Astrocyte of the spinal cord (primary cell): ENCODE measurements at regions not wholly inside any gene's neighbourhood (a gene's known extent, or its start where the extent isn't known, plus 50 kb on each side); places are given as distances from the start of the nearest gene placed in this dataset.

Experiments
- DNase-seq: peaks from one replicate; pipeline ENCODE4 v3.0.0; 2011; ENCODE audit warnings: low read depth, low spot score
- H3K4me3 ChIP-seq: 2 replicates; pipeline ENCODE4 v1.5.1; 2011; ENCODE audit warnings: low read depth, mild to moderate bottlenecking, low read length, moderate library complexity
- in situ Hi-C: cut with HindIII; loops from 2 replicates; pipeline ENCODE4 v1.10.0; 2017; ENCODE audit warnings: low sequenced_read_pairs
- TF ChIP-seq, protein P1 (sequence below): IDR thresholded peaks from 2 replicates; pipeline ENCODE4 v1.5.1; 2012; ENCODE audit warnings: low read depth, mild to moderate bottlenecking, low read length, inconsistent platforms

DNA sequence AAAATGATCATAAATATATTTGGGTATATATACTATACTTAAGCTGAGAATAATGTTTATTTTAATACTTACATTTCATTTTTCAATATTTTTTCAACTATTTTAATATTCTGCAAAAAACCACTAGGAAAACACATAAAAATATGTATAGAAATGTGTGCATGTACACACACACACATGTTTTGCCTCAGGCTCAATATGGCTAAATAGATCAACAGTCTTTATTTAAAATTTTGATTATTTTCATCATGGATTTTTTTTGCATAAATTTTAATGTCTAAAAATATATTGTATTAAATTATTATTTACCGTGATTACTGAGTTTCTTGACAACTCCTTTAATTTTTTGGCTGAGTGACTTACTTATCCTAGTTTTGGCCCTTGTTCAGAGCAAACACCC, 846.5 kb downstream of the DHX35 start:
- in situ Hi-C loops: no loop called here
- no peak overlapping the region for H3K4me3 ChIP-seq
- TF ChIP-seq, protein P1, sequence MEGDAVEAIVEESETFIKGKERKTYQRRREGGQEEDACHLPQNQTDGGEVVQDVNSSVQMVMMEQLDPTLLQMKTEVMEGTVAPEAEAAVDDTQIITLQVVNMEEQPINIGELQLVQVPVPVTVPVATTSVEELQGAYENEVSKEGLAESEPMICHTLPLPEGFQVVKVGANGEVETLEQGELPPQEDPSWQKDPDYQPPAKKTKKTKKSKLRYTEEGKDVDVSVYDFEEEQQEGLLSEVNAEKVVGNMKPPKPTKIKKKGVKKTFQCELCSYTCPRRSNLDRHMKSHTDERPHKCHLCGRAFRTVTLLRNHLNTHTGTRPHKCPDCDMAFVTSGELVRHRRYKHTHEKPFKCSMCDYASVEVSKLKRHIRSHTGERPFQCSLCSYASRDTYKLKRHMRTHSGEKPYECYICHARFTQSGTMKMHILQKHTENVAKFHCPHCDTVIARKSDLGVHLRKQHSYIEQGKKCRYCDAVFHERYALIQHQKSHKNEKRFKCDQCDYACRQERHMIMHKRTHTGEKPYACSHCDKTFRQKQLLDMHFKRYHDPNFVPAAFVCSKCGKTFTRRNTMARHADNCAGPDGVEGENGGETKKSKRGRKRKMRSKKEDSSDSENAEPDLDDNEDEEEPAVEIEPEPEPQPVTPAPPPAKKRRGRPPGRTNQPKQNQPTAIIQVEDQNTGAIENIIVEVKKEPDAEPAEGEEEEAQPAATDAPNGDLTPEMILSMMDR: no peak
- no peak for DNase-seq

DNA sequence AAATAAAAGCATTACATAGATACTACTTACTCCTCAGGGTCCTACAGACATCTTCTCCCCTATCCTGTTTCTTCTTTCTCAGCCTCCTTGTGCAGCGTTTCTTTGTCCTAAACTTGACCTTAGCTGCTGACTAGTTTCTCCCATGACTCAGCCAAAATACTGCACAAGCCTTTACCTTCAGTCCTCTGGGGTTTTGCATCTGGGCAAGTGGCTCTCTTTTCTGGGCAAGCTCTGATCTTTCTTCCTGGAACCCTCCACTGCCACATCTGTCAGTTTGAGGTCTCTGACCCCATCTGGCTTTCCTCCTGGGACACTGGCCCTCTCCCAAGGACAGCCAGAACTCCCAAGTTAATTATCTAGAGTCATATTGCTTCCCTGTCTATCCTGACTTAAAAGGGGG, 838.4 kb downstream of the DHX35 start:
- peak; percentile 82 for DNase-seq
- TF ChIP-seq, protein P1: no peak
- in situ Hi-C loops: no loop called here

DNA sequence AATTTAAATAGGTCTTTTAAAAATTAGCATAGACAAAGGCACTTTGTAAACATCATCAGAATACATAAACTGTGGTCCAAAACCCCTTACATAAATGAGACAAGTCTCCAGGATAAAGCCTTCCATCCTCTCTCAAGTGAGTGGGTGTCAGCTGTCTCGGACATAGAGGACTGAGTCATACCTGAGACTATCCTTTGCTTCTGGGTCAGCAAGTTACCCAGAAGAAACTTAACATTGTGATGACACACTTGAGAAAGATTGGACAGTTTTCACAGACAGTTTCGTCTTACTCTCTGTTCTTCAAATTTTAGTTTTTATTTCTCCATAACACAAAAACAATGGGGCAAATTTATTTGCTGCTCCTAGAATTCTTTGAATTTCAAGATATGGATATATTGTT, 838.0 kb downstream of the DHX35 start:
- DNase-seq: peak; percentile 69
- H3K4me3 ChIP-seq: no peak overlapping the region
- TF ChIP-seq, protein P1: no peak
- in situ Hi-C loops: no loop called here

More for the DNA sequence above, 838.4 kb downstream of the DHX35 start:
- no peak overlapping the region for H3K4me3 ChIP-seq

DNA sequence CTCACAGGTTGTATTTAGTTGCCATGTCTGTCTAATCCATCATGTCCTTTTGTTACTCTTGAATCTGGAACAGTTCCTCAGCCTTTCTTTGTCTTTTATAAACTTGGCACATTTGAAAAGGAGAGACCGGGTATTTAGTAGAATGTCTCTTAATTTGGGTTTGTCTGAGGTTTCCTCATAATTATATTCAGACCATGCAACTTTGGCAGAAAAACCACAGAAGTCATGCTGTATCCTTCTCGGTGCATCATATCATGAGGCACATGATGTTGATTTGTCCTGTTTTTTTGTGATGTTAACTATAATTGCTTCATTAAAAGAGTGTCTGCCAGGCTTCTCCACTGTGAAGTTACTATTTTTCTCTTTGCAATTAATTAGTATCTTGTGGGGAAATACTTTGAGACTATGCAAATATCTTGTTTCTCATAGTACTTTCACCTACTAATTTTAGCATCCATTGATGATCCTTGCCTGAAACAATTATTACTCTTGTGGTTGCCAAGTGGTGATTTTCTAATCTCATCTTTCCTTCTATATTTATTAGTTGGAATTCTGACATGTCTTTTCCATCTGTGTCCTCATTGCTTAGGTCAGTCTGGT, 837.3 kb downstream of the DHX35 start:
- DNase-seq: no peak
- H3K4me3 ChIP-seq: no peak overlapping the region
- in situ Hi-C loops: no loop called here
- TF ChIP-seq, protein P1: no peak

DNA sequence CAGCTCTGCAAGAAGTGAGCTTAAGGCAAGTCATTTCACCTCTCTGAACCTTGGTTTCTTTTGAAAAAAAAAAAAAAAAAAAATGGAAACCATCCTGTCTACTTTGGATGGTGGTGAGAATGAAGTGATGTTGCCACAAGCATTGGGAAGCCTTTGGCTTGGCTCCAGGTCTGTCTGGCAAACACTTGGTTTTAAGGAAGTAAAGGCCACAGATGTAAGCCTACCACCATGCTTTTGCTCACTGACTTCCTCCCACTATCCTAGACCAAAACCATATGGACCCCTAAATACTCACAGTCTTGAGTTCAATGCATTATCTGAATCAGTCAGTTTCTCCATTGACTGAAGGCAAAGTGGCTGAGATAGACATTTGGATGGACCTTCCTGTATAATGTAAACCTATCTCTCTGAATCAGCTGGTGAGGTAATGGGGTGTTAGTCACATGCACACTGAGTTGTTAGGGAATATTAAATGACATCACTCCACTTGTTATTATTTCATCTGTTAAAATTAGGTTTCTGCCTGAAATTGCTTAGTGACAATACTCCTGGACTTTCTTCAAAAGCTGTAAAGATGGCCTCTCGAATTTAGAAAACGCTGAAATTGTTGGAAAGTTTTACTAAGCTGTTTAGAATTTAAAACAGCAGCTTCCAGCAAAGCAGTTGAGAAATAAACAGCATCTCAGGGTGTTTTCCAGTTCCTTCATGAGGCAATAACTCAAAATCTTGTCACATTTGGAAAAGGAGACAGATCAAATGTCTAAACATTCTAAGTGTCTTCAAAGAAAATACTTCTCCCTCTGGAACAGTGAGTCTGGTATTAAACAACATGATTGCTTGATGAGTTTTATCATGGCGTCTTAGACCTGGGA, 833.5 kb downstream of the DHX35 start:
- in situ Hi-C loops: no loop called here
- no peak overlapping the region for H3K4me3 ChIP-seq
- TF ChIP-seq, protein P1: no peak
- peak; percentile 28 for DNase-seq

DNA sequence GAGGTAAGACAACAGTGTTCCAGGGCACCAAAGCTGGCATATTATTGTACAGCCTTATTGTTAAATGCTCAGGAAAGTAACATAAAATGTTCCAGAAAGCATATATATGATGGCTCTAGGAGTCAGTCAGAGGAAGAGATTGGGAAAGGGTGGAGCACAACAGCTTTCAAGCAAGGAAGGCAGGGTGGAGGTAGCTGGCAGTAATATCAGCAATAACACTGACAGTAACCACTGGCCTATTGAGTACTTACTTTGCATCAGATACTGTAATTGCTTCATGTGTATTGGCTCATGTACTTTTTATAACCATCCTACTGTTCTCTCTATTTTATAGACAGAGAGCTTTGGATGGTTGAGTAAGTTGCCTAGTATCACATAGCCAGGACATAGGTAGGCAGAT, 830.2 kb downstream of the DHX35 start:
- no peak for DNase-seq
- H3K4me3 ChIP-seq: no peak overlapping the region
- TF ChIP-seq, protein P1: no peak
- in situ Hi-C loops: no loop called here
